H4 (cell line): ENCODE measurements at regions not wholly inside any gene's neighbourhood (a gene's known extent, or its start where the extent isn't known, plus 50 kb on each side); places are given as distances from the start of the nearest gene placed in this dataset.

Experiments
- DNase-seq: peaks from one replicate; pipeline ENCODE4 v3.0.0-alpha.2; 2015; ENCODE audit warnings: low spot score

GRCh38 chr10:33812586-33812985 lies 478.1 kb upstream of the NRP1 start:
- no peak for DNase-seq

GRCh38 chr10:33810986-33811385 lies 476.5 kb upstream of the NRP1 start:
- no peak for DNase-seq

DNA sequence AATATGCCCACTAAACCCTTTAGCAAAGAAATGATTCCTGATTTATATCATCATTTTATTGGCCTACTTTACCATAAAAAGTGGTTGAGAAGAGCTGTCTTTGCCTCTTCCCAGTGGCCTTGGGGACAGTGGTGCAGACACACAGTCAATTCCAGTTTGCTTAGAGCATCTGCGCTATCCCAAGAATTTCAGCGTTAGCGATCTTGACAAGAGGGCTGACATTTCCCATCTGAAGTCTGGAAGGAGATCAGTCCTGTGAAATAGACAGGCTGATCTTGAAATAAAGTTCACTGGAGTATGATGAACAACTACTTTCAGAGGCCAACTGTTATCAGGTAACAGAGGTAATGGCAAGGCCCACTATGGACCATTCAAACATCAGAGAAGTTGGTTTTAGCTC lies 475.3 kb upstream of the NRP1 start:
- DNase-seq, result no peak

- DNase-seq, result no peak
Observed at GRCh38 chr10:33808475-33808874, 474.0 kb upstream of the NRP1 start.

DNA sequence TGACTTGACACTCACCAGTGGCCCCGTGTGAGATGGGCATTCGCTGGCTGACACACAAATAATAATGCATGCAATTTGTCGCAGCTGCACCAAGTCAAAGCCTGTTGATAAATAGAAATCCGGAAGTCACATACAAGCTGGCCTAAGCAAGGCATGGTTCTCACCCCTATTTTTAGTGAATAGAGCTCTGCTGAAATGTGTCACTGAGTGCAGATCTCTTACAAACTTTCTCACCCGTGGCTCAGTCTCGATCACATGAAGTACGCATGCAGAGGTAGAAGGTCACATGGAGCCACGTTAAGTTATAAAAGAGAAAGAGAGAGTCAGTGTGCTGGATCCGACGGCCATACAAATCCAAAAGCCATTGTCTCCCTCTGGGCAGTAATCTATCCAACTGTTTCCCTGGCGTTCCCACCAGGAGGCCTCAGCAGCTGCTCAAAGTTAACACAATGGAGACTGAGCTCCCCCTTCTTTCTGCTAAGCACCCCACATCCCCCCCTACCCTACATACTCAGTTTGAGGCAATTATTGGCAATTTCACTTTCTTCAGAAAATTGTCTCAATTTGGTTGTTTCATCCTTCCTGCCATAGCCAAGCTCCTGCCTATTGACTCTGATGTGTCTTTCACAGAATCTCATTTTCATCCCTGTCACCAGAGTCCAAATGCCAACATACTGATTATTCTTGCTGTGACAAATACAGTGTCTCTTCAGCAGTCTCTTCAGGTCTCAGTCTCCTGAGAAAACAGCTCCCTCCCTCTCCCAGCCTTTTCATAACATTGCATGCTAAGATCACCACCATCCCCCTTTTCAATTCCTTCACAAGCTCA lies 473.3 kb upstream of the NRP1 start:
- DNase-seq, result no peak

GRCh38 chr10:33805831-33806230 lies 471.4 kb upstream of the NRP1 start:
- no peak for DNase-seq

DNA sequence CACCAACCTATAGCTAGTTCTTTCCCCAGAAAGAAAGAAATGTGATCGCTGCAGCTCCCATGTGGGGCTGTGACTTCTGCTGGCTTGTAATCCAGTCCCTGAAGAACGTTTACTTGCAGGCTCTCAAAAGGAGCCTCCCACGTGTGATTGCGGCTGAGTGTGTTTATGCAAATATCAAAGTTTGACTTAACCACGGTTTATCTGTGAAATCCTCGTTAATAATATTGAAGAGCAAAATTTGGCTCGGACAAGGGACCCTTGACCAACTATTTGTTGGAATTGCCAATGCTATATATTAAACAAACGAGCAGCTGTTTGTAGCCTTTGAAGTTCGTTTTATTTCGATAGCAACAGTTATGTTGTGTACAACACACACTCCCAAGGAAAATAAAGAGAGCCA lies 470.1 kb upstream of the NRP1 start:
- no peak for DNase-seq

DNA sequence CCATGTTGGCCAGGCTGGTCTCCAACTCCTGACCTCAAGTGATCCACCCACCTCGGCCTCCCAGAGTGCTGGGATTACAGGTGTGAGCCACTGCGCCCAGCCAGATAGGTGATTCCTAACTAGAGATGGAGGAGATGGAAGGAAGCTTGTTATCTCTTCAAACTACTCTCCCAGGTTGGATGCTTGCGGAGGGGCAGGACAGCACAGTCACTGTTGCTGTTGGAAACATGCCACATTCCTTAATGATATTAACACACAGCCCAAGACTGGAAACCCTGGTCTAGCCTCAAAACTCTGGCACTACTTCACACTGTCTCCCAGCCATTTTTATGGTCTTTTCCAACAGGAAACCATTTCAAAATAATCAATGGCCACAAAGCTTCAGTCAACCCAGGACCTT lies 468.8 kb upstream of the NRP1 start:
- DNase-seq, result peak; percentile 37

- DNase-seq, result no peak
Observed at GRCh38 chr10:33802566-33802965, 468.1 kb upstream of the NRP1 start.

DNA sequence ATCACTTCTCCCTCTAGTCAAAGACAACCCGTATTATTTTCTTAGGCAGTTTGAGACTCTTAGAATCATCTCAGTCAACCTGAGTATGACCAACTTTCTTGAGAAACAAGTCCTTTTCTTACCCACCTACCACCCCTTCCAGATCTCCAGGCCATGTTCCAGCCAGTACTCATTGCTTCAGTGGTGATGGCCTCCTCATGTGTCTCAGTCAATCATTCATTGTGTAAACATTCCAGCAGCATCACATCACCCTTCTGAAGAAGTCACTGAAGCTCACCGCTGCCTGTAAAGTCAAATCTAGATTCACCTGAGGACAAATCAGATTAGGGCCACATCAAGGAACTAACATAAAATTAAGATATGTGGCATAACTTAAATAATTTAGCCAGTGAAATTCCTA lies 467.2 kb upstream of the NRP1 start:
- DNase-seq, result no peak

GRCh38 chr10:33800986-33801385 lies 466.5 kb upstream of the NRP1 start:
- no peak for DNase-seq

- DNase-seq, result no peak
Observed at GRCh38 chr10:33800545-33800944, 466.1 kb upstream of the NRP1 start.

GRCh38 chr10:33799944-33800323 lies 465.5 kb upstream of the NRP1 start:
- no peak for DNase-seq

- no peak for DNase-seq
Observed at GRCh38 chr10:33799281-33799943, 464.9 kb upstream of the NRP1 start.

DNA sequence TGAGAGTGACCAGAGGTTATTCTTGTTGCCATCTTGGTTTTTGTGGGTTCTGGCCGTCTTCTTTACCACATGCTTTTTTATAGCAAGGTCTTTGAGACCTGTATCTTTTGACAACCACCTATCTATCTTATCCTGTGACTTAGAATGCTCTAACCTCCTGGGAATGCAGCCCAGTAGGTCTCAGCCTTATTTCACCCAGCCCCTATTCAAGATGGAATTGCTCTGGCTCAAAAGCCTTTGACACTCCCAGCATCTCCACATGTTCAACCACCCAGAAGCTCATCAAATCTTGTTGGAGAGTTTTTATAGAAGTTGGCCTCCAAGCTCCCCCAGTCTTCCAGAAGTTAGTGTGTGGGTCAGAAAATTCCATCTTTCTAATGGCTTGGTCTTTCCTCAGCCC lies 464.3 kb upstream of the NRP1 start:
- no peak for DNase-seq

- no peak for DNase-seq
Observed at GRCh38 chr10:33796680-33797079, 462.2 kb upstream of the NRP1 start.

DNA sequence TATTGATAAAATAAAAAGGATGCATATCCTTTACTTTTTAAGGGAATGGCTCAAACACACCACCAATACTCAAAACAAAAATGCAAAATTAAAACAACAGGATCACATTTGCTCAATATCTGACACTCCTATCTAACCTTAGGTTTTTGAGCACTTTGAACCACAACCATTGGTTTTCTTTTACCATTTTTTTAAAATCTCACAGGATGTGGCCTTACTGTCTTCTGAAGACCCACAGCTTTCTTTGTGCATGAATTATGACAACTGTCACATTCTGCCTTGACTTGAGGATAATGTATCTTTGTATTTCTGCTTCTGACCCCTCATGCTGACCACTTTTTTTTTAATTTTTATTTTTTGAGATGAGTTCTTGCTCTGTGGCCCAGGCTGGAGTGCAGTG lies 461.1 kb upstream of the NRP1 start:
- DNase-seq, result no peak

- DNase-seq, result no peak
Observed at GRCh38 chr10:33794460-33794859, 460.0 kb upstream of the NRP1 start.

- no peak for DNase-seq
Observed at GRCh38 chr10:33793793-33794192, 459.3 kb upstream of the NRP1 start.

DNA sequence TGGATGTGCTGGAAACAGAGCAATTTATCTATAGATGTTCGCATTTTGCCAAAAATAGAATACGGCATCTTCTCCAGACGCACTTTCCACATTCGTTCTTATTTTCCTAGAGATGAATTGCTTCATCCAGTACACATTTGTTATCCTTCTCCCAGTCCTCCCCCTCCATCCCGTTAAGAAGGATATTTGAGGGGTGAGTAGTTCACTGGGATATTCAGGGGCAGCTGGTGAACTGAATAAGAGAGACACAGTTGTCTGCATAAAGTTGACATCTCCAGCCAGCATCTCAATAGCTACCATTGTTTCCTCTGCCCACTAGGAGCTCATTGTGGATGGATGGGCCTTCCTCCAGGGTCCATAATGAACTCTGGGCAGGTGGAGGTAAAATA lies 456.8 kb upstream of the NRP1 start:
- no peak for DNase-seq

GRCh38 chr10:33790521-33791271 lies 456.2 kb upstream of the NRP1 start:
- no peak for DNase-seq

DNA sequence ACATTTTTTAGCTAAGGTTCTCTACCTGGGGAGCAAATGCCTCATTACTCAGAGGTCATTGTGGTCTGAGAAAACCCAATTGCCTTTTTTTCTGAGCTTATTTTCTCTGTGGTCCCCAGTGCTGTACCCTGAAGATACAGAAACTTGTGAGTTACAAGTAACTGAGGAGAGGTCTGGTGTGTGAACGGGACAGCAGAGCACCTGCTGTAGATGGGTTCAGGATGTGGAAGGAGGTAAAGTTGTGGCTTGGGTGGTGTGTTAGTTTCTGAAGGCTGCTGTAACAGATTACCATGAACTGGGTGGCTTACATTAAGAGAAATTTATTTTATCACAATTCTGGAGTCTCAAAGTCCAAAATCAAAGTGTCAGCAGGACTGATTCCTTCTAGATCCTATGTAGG lies 449.1 kb upstream of the NRP1 start:
- DNase-seq, result no peak

- DNase-seq, result no peak
Observed at GRCh38 chr10:33783078-33783477, 448.6 kb upstream of the NRP1 start.
